Osteocyte (in vitro differentiated cells): ENCODE measurements at regions not wholly inside any gene's neighbourhood (a gene's known extent, or its start where the extent isn't known, plus 50 kb on each side); places are given as distances from the start of the nearest gene placed in this dataset.

Experiments used
- DNase-seq: peaks from one replicate; pipeline ENCODE4 v3.0.0; 2021; ENCODE audit warnings: mixed read lengths; ENCODE audit not compliant: unreplicated experiment; ENCODE audit errors: extremely low spot score
- H3K27ac Mint-ChIP-seq: one replicate; pipeline ENCODE4 v1.8.0; 2021; ENCODE audit warnings: mild to moderate bottlenecking, mixed read lengths; ENCODE audit not compliant: unreplicated experiment
- H3K27me3 Mint-ChIP-seq: one replicate; pipeline ENCODE4 v1.8.0; 2021; ENCODE audit warnings: mixed read lengths; ENCODE audit not compliant: unreplicated experiment
- H3K36me3 Mint-ChIP-seq: one replicate; pipeline ENCODE4 v1.8.0; 2021; ENCODE audit warnings: mixed read lengths; ENCODE audit not compliant: unreplicated experiment
- H3K4me1 Mint-ChIP-seq: one replicate; pipeline ENCODE4 v1.8.0; 2021; ENCODE audit warnings: mixed read lengths; ENCODE audit not compliant: unreplicated experiment
- H3K4me3 Mint-ChIP-seq: one replicate; pipeline ENCODE4 v1.8.0; 2021; ENCODE audit warnings: mild to moderate bottlenecking, moderate library complexity, mixed read lengths; ENCODE audit not compliant: unreplicated experiment
- H3K9me3 Mint-ChIP-seq: one replicate; pipeline ENCODE4 v1.8.0; 2021; ENCODE audit warnings: mixed read lengths; ENCODE audit not compliant: unreplicated experiment
- CTCF ChIP-seq: fragments of 200-600 bp; sonication (generic); IDR thresholded peaks from 2 replicates; pipeline ENCODE4 v1.5.0; 2021; ENCODE audit warnings: antibody characterized with exemption, mild to moderate bottlenecking, moderate library complexity

- Mint-ChIP-seq H3K36me3 (no peaks in the 10 kb centered on the region), H3K4me3 (no peak overlapping the region), H3K9me3 (peaks cover 48% of the 10 kb centered on the region), H3K4me1 (no peaks in the 10 kb centered on the region), H3K27ac (no peak overlapping the region), H3K27me3 (no peaks in the 10 kb centered on the region)
- no peak for TF ChIP-seq CTCF
- no peak for DNase-seq
Observed at GRCh38 chr10:130687566-130687965, 551.4 kb downstream of the GLRX3 start.

- Mint-ChIP-seq H3K4me3 (no peak overlapping the region), H3K36me3 (no peaks in the 10 kb centered on the region), H3K27me3 (no peaks in the 10 kb centered on the region), H3K27ac (no peak overlapping the region), H3K9me3 (peaks cover 50% of the 10 kb centered on the region), H3K4me1 (no peaks in the 10 kb centered on the region)
- no peak for DNase-seq
- TF ChIP-seq CTCF, result no peak
Observed at GRCh38 chr10:130689743-130690626, 553.8 kb downstream of the GLRX3 start.

GRCh38 chr10:130691776-130692175 is 555.6 kb downstream of the GLRX3 start:
- Mint-ChIP-seq H3K36me3 (no peaks in the 10 kb centered on the region), H3K27ac (no peak overlapping the region), H3K4me1 (no peaks in the 10 kb centered on the region), H3K9me3 (peaks cover 52% of the 10 kb centered on the region), H3K27me3 (no peaks in the 10 kb centered on the region), H3K4me3 (no peak overlapping the region)
- DNase-seq, result no peak
- TF ChIP-seq CTCF, result no peak

- DNase-seq, result no peak
- Mint-ChIP-seq H3K9me3 (peaks cover 45% of the 10 kb centered on the region), H3K4me3 (no peak overlapping the region), H3K36me3 (no peaks in the 10 kb centered on the region), H3K27me3 (no peaks in the 10 kb centered on the region), H3K4me1 (no peaks in the 10 kb centered on the region), H3K27ac (no peak overlapping the region)
- TF ChIP-seq CTCF, result no peak
Observed at GRCh38 chr10:130696870-130697269, 560.7 kb downstream of the GLRX3 start.

GRCh38 chr10:130707389-130707979 is 571.3 kb downstream of the GLRX3 start:
- peaks cover 51% of the 10 kb centered on the region for H3K9me3 Mint-ChIP-seq
- H3K36me3 Mint-ChIP-seq, result peaks cover 4% of the 10 kb centered on the region
- H3K4me3 Mint-ChIP-seq, result no peak overlapping the region
- no peaks in the 10 kb centered on the region for H3K27me3 Mint-ChIP-seq
- TF ChIP-seq CTCF, result no peak
- H3K27ac Mint-ChIP-seq, result no peak overlapping the region
- H3K4me1 Mint-ChIP-seq, result no peaks in the 10 kb centered on the region
- no peak for DNase-seq
